Stimulated activated CD8-positive, alpha-beta memory T cell treated with anti-CD3 and anti-CD28 coated beads, Interleukin-4, amount 100 ng/mL, for 48 hours (primary cell): ENCODE measurements at regions not wholly inside any gene's neighbourhood (a gene's known extent, or its start where the extent isn't known, plus 50 kb on each side); places are given as distances from the start of the nearest gene placed in this dataset.
"Not testable (repeated sequence)": the region's sequence is repeated elsewhere in the genome, so short reads cannot be mapped to it uniquely, and the experiment has no call there.

Source experiments
- DNase-seq: peaks from one replicate; pipeline ENCODE4 v3.0.0-alpha.2; 2020

DNA sequence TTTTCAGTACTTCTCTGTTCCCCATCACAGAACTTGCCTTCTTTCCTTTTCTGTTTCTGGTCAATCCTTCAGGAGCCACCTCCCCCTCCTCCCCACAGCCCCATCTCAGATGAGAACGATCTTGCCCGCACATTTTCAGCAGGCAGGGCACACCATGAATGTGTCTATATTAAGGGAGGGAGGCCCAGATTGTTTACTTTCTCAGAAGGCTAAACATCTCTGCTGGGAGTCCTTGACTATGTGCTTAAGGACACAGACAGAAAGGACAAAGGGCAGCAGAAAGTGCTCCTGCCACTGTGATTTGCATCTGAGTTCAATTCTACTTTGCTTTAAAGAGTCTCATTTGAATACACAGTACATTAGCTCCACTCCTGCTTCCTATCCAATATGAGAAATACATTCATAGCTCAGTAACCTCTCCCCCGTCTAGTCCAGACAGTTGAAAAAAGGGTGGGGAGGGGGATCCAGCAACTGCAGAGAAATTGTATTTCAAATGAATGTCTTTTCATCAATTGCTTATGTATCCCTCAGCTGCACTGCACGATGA is 175.0 kb upstream of the PARD3B start:
- no peak for DNase-seq

DNA sequence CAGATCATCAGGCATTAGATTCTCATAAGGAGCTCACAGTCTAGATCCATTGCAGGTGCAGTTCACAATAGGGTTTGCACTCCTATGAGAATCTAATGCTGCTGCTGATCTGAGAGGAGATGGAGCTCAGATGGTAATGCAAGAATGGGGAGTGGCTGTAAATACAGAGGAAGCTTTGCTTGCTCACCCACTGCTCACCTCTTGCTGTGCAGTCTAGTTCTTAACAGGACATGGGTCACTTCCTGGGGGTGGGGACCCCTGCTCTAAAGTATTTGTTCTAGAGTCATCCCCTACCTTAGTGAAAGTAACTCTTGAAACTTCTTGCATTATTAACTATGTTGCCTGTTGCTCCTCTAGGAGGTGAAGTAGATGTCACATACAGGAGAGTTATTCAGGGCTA is 171.3 kb upstream of the PARD3B start:
- no peak for DNase-seq

DNA sequence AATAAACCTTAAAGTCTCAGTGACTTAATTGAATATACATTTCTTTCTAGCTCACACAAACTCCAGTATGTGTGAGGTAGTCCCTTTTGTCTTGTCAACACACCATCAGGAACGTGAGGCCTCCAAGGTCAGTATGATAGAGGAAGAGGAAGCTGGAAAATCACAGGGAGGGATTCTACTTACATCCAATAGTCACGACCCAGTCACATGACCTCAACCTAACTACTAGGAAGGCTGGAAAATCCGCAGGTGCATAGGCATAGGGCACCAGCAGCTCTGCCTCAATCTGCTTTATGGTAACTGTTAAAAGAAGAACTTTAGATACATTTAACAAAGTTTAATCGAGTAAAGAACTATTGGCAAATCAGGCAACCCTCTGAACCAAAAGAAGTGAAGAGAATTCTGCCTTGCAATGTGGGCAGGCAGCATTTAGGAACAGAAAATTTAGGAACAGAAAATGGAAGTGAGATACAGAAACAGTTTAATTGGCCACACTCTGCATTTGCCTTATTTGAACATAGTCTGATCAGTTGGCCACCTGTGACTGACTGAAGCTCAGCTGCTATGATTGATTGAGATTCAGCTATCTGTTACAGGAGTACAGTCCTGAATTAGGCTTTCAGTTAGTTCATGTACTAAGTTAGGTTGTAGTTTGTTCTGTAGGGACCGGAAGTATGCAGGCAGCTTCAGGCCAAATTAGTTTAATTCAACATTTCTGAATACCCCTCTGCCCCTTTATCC is 165.0 kb upstream of the PARD3B start:
- no peak for DNase-seq

DNA sequence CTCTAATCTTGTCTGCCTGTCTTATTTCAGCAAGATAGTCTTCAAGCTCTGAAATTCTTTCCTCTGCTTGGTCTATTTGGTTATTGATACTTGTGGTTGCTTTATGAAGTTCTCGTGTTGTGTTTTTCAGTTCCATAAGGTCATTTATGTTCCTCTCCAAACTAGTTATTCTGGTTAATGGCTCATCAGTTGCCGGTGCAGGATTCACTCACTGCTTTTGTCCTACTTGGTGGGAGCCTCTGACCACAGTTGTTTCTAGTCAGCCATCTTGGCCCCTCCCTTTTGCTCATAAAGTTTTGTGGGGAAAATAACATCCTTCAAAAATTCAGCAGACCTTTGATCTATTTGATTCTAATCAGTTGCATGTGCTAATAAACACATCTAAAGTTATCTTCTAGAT is 158.6 kb upstream of the PARD3B start:
- no peak for DNase-seq

DNA sequence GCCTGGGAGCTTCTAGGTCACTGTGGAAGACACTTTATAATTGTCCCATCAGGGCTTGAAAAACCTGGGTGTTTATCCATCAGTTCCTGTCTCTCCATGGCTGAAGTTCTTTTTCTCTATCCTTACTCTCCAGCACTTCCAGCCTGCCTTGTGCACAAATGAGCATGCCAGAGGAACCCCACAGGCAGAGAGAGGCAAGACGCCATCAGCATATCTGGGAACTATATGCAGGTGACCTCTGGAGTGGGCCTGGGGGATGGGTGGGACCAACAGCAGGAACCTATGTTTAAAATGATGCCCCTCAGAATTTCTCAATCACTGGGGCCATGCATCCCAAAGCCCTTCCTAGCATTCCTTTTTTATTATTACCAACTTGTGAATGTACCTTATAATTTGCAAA is 156.2 kb upstream of the PARD3B start:
- no peak for DNase-seq

DNA sequence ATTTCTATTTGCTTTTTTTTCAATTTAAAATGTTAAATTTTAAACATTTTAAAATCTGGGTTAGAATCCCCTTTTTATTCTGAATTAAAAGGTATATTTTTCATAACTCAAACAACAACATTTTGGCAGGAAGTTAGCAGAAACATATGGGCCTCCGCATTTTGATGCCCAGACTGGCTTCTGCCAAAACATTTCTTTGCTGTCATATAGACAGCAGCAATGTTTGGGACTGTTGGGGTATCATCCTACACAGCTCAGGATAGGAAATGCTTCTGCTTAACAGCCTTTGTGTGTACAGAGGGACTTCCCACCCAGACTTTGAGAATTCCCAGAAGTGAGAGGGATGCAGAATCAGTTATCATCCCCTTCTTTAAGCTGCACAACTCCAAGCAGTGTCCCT is 155.4 kb upstream of the PARD3B start:
- DNase-seq: no peak

DNA sequence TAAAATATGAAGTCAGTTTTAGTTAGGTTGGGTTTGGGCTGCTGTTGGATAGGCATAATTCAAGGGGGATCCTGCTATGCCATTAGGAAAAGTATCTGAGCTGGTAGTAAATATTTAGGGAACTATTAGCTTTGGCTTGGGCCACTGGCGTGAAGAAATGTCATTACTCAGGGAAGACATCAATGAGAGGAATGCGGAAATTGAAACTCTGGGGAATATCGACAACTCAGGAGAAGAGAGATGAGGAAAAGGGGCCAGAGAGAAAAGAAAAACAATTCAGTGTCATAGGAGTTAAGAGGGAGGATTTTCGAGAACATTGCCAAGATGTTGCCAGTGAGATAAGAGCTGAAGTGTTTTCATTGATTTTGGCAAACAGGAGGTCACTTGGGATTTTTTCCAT is 149.7 kb upstream of the PARD3B start:
- no peak for DNase-seq

DNA sequence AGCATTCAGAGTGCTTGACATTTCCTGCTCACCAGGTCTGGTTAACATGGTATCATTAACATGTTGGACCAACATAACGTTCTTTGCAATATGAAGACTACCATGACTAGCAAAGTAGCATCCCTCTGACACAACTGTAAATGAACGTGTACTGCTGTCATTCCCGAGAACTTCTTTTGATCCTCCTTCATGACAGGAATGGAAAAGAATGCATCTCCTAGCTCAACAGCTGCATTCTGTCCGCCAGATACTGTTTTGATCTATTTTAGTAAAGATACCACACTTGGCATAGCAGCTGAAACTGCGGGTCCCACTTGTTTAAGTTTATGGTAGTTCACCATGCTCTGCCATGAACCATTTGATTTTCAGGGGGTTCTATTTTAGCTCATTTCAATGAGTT is 144.2 kb upstream of the PARD3B start:
- DNase-seq: no peak

DNA sequence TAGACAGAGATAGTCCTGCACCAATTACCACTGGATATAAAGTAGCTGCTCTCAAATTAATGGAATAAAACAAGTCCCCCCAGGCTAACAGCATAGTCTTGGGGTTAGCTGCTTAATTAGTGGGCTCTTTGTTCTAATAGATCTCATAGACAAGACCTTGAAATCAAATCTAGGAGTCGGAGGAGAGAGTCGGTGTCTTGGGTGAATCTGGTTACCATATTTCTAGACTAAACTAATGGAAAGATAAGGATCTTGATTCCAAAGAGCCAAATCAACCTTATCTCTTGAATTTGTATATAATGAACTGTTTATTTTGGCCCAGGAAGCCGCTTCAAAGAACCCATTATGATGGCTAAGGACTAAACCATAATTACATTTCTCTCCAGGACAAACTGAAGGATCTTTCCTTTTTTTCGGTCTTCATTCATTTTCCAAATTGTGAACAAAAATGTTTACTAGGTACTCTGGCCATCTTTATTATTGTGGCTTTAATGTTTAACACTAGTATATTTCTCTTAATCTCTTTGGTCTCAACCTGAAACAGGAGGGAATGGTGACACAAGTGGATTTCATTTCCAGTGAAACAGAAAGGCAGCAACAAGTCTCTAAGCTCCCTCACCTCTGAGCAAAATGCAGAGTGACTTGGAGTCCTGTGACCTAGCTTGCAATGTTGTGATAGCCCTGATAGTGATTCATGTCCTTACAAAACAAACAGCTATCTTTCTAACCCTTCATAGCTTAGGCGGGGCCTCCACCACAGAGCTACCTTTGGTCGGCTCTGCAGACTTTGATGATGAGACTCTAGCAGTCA is 137.9 kb upstream of the PARD3B start:
- no peak for DNase-seq

DNA sequence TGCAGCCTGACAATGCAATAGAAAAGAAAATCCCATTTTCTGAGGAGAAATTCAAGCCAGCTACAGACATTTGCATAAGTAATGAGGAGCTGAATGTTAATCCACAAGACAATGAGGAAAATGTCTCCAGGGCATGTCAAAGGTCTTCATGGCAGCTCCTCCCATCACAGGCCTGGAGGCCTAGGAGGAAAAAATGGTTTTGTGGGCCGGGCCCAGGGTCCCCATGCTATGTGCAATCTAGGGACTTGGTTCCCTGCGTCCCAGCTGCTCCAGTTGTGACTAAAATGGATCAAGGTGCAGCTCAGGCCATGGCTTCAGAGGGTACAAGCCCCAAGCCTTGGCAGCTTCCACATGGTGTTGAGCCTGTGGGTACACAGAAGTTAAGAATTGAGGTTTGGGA is 132.5 kb upstream of the PARD3B start:
- DNase-seq: not testable (repeated sequence)

DNA sequence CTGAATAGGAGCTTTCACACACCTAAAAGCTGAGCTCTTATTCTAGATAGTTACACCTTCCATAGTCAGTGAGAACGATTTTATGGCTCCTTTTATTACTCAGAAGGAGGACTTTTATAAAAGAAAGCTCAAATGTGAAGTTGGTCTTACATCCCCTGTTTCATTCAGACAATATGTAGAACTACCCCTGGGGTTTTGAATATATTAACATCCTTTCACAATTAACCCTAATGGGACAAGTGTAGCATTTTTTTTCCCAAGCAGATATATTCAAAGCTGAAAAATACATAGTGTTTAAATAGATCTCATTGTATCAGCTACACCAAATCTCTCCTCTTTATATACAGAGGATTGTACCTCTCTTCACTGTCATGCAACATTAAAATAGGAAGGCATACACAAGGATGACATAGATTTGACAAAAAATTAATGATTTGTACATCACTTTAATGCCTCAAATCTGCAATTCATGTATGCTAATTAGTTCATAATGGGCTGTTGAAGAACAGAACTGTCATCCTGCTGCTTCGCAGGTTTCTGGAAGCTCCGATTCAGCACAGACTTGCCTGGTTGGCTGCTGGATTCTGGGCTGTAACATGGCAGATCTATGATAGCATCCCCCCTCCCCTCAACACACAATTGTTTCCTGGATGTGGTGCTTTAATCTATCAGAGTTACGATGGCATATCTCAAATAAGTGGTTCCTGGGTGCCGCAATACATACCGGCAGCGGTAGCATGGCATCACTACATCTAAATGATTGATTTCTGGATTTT is 129.7 kb upstream of the PARD3B start:
- DNase-seq: no peak

DNA sequence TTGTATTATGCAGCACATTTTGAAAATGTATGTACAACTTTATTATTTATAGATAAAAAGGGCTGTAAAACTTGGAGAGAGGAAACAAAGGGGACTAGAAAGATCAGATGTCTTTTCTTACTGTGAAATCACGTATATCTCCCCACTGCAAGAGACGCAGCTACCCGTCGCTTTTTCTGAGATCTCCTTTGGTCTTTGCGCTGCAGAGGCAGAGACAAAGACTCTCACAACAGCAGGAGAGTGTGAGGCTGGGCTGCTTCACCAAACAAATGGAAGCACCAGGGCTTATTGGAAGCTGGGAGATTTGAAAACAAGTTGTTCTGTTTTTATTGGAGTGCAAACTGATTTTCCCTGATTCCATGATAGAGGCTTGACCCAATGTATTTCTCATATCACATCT is 129.0 kb upstream of the PARD3B start:
- DNase-seq: no peak

DNA sequence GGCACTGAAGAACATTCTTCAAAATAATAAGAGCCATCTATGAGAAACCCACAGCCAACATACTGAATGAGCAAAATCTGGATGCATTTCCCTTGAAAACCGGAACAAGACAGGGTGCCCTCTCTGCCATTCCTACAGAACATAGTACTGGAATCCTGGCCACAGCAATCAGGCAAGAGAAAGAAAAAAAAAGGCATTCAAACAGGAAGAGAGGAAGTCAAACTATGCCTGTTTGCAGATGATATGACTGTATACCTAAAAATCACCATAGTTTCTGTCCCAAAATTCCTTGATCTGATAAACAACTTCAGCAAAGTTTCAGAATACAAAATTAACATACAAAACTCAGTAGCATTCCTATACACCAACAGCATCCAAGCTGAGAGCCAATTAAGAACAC is 119.5 kb upstream of the PARD3B start:
- no peak for DNase-seq

DNA sequence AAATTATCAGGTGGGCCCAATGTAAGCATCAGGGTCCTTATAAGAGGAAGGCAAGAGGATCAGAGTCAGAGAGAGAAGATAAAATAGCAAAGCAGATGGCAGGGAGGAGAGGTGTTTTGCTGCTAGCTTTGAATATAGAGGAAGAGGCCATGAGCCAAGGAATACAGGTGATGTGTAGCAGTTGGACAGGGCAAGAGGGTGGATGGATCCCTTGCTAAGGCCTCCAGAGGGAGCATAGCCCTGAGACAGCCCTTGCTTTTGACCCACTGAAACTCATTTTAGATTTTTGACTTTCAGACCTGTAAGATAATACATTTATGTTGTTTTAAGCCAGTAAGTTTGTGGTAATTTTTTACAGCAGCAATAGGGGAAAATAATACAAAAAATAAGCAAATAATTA is 116.6 kb upstream of the PARD3B start:
- no peak for DNase-seq

DNA sequence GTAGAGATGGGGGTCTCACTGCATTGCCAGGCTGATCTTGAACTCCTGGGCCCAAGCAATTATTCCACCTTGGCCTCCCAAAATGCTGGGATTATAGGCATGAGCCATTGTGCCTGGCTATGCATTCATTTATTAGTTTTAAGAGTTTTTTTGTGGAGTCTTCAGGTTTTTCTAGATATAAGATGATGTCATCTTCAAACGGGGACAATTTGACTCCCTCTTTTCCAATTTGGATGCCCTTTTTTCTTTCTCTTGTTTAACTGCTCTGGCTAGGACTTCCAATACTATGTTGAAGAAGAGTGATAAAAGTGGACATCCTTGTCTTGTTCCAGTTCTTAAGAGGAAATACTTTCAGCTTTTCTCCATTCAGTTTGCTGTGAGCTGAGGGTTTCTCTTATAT is 113.7 kb upstream of the PARD3B start:
- DNase-seq: no peak

DNA sequence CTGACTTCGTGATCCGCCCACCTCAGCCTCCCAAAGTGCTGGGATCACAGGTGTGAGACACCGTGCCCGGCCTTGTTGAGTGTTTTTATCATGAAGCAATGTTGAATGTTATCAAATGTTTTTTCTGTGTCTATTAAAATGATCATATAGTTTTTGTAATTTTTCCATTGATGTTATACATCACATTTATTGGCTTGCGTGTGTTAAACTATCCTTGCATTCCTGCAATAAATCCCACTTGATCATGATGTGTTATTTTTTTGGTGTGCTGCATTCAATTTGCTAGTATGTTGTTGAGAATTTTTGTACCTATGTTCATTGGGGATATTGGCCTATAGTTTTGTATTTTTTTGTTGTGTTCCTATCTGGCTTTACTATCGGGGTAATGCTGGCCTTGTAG is 113.1 kb upstream of the PARD3B start:
- no peak for DNase-seq

DNA sequence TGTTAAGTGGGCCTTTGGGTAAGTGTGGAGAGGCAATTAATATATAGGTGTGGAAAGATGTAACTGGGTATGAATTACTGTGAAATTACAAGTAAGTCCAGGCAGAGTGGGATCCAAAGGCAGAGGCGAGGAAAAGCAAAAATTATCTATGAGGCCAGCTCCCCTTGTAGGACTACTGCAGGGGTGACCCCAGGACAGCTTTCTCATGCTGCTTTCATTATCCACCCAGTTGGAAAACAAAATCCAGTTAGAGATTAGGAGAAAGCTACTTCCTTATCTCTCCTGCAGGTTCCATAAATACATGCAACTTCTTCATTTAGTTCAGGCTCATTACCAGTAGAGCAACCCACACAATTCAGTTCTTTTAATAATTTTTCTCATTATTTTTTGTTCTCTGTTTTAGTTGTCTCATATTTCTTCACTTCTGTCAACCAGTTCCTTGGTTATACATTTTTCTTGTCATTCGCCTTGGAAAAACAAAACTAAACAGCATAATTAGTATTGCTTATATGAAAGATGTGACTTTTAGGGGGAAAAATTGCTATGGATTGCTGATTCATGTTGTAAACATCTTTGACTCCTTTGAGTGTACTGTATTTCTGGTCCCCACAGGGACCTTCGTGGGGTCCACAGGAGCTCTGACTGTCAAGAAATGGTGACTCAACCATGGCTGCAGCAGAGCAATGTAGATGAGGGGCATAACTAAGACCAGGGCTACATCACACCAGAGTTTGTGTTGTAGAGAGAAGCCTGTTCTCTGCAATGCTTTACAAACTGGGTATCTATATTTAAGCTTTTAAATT is 110.4 kb upstream of the PARD3B start:
- no peak for DNase-seq

DNA sequence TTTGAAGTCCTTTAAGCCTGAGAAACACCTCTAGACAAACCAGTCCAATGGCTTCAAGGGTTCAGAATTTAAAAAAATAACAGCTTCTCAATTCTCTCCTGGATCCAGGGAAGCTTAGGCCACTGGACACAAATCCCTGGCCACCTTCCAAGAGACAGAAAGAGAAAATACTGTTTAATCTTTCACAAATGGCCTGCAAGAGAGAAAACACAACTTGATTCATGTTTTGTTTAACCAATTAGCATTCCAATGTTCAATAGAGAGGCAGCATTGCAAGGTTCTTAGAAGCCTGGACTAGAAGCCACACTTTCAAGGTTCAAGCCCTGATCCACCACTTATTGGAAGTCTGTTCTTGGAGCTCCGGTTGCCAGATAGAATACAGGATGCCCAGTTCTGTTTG is 109.0 kb upstream of the PARD3B start:
- no peak for DNase-seq

DNA sequence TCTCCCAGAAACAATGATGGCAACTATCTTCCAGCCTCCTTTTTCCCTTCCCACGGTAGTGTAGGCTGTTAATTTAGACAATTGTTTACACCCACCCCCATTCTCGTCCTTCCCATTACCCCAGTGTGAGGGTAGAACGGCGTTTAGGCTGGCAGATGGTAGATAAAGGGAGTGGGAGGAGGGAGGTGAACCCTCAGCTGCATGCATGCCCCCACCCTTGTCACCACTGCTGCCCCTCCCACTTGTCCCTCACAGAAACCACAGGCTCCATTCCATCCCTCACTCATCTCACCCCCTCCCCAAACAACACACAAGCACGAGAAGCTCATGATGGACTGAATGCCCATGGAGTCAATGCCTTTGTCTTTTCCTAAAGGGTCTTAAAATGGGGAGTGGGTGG is 107.9 kb upstream of the PARD3B start:
- no peak for DNase-seq

DNA sequence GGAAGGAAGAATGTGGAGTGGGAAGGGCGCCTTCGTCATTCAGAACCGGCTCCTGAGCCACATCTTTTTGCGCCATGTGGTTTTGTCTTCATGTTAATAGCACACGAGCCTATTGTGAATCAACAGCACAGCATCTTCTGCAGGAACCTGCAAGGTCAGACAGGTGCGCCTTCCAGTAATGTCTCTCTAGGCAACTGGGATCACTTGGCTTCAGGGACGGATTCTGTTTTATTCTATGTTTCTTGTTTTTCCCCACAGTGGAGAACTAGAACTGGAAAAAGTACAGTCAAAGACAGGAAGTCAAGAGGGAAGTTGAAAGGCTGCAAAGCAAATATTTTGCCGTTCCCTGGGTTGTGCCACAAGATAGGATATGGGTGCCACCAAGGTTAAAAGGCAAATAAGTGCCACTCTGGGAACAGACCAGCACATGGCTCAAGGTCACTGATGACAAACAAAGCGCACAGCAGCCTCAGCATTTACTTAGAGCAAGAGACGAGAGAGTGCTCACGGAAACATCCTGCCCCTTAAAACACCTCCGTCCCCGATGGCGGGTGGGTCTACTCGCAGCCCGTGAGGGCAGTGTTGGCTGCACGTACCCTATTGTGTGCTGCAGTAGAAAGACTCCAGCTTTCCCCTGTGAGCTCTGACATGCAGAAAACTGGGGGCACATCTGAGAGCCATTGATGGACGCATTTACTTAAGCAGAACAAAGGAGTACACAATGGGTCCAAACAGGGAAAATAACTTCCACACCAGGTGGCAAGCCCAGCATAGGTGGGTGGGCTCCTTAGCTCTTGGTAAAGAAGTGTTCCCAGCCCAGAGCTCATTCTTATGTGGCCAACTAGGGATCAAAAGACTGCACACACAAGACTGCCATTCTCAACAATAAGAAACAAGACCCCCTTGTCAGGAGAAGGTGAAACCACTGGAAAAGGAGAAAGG is 107.2 kb upstream of the PARD3B start:
- DNase-seq: no peak

DNA sequence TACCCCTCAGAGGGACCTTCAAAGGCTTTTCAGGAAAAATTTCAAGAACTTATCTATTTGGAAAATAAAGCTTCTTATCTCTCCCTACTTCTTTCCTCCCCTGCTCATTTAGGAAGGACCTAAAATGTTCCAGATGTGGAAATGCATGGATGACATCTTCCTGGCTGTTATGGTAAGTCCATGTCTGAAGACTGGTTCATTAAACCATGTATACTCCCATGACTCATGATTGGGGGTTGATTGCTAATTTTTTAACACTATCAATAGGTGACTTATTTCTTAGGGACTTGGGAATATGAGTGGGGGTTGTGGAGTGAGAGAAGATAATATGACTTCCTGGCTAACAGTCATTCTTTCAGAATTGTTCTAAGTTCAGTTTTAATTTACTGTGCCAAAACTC is 104.0 kb upstream of the PARD3B start:
- DNase-seq: no peak

DNA sequence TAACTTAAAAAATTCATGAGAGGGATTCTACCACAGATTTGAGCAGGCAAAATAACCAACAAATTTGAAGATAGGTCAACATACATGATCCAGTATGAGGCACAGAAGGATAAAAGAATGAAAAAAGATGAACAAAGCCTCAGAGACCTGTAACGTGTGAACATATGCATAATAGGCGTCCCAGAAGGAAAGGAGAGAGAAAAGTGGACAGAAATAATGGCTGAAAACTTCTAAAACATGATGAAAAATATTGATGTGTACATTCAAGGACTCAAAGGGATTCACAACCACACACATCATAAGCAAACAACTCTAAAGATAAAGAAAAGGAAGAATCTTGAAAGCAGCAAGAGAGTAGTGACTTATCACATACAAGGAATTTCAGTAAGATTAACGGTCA is 100.1 kb upstream of the PARD3B start:
- no peak for DNase-seq
